ENCODE measurements at regions not wholly inside any gene's neighbourhood (a gene's known extent, or its start where the extent isn't known, plus 50 kb on each side); places are given as distances from the start of the nearest gene placed in this dataset.

DNA sequence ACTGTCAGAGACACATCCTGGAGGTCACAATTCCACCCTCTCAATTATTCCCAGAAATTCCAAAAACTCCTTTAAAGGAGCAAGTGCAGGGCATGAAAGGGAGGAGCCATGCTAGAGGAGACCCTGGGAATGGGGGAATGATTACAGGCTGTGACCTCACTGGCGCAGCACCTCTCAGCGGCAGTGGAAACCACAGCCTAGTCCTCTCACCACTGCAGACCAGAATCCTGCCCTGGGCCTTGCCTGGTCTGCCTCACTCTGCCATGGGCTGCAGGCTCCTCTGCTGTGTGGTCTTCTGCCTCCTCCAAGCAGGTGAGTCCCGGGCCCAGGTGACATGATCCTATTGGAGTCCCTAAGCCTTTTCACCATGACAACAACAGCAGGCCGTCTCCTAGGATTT lies 50.5 kb upstream of the PRSS58 start:
- no peak overlapping the region for H3K4me3 ChIP-seq (ENCODE audit: low read depth, low read length)
- in situ Hi-C loops (cut with HindIII; ENCODE audit: low sequenced_read_pairs), result no loop called here
- DNase-seq (ENCODE audit: low read depth, low spot score), result no peak
- TF ChIP-seq, protein P1, sequence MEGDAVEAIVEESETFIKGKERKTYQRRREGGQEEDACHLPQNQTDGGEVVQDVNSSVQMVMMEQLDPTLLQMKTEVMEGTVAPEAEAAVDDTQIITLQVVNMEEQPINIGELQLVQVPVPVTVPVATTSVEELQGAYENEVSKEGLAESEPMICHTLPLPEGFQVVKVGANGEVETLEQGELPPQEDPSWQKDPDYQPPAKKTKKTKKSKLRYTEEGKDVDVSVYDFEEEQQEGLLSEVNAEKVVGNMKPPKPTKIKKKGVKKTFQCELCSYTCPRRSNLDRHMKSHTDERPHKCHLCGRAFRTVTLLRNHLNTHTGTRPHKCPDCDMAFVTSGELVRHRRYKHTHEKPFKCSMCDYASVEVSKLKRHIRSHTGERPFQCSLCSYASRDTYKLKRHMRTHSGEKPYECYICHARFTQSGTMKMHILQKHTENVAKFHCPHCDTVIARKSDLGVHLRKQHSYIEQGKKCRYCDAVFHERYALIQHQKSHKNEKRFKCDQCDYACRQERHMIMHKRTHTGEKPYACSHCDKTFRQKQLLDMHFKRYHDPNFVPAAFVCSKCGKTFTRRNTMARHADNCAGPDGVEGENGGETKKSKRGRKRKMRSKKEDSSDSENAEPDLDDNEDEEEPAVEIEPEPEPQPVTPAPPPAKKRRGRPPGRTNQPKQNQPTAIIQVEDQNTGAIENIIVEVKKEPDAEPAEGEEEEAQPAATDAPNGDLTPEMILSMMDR (IDR thresholded peaks at IDR 0.05; ENCODE audit: low read depth, low read length), result no peak
